OCI-LY7 (cell line): ENCODE measurements at regions not wholly inside any gene's neighbourhood (a gene's known extent, or its start where the extent isn't known, plus 50 kb on each side); places are given as distances from the start of the nearest gene placed in this dataset.

Experiments
- EZH2phosphoT487 ChIP-seq: fragments of 200-600 bp; sonication (generic); IDR thresholded peaks from 2 replicates; pipeline ENCODE4 v1.6.1; 2018; ENCODE audit warnings: low read depth, borderline replicate concordance, mild to moderate bottlenecking, mixed run types, antibody characterized with exemption, low read length, moderate library complexity, mixed read lengths
- TF ChIP-seq, protein P1 (sequence below): fragments of 200-600 bp; sonication (generic); conservative IDR thresholded peaks from 2 replicates; pipeline ENCODE4 v1.5.1; 2014; ENCODE audit warnings: mild to moderate bottlenecking, antibody characterized with exemption, low read length, moderate library complexity, mixed read lengths

DNA sequence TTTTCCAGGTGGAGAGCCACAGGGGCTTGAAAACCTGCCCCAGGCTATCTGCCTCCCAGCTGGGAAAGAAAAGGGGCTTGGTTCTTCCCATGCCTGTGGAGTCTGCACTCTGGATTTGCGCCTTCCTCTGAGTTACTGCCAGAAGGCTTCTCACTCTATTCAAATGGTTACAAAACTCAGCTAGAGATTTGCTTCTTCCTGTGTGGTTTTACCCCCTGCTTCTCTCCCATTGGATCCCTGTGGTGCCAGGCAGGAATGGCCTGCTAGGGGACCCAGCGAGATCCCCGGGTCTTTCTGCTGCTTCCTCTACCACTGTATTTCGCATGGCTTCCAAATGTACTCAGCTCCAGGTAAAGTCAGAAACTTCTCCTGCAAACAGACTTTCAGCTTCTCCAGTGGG is 192.0 kb upstream of the HS3ST5 start:
- TF ChIP-seq, protein P1, sequence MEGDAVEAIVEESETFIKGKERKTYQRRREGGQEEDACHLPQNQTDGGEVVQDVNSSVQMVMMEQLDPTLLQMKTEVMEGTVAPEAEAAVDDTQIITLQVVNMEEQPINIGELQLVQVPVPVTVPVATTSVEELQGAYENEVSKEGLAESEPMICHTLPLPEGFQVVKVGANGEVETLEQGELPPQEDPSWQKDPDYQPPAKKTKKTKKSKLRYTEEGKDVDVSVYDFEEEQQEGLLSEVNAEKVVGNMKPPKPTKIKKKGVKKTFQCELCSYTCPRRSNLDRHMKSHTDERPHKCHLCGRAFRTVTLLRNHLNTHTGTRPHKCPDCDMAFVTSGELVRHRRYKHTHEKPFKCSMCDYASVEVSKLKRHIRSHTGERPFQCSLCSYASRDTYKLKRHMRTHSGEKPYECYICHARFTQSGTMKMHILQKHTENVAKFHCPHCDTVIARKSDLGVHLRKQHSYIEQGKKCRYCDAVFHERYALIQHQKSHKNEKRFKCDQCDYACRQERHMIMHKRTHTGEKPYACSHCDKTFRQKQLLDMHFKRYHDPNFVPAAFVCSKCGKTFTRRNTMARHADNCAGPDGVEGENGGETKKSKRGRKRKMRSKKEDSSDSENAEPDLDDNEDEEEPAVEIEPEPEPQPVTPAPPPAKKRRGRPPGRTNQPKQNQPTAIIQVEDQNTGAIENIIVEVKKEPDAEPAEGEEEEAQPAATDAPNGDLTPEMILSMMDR = no peak
- no peak for TF ChIP-seq EZH2phosphoT487
